ENCODE measurements at regions not wholly inside any gene's neighbourhood (a gene's known extent, or its start where the extent isn't known, plus 50 kb on each side); places are given as distances from the start of the nearest gene placed in this dataset.

DNA sequence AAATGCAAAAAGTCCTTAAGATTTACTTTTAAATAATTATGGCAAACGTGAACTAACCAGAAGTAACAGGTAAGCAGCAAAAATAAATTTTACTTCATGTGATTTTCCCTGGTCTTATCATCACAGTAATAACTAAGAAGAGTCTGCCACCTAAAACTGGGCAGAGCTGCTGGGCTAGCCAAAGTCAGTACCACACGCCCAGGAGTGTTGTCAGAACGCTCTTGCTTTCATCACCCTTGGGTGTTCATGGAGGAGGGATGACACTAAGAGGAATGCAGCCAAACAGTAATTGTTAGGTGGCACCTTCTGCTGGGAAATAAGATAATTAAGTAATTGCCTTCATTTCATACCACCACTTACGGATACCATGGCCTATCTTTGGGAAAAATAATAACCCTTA is 92.0 kb upstream of the NEUROD1 start:
- no peak for TF ChIP-seq POLR2A (IDR thresholded peaks at IDR 0.05)
- TF ChIP-seq, protein P1, sequence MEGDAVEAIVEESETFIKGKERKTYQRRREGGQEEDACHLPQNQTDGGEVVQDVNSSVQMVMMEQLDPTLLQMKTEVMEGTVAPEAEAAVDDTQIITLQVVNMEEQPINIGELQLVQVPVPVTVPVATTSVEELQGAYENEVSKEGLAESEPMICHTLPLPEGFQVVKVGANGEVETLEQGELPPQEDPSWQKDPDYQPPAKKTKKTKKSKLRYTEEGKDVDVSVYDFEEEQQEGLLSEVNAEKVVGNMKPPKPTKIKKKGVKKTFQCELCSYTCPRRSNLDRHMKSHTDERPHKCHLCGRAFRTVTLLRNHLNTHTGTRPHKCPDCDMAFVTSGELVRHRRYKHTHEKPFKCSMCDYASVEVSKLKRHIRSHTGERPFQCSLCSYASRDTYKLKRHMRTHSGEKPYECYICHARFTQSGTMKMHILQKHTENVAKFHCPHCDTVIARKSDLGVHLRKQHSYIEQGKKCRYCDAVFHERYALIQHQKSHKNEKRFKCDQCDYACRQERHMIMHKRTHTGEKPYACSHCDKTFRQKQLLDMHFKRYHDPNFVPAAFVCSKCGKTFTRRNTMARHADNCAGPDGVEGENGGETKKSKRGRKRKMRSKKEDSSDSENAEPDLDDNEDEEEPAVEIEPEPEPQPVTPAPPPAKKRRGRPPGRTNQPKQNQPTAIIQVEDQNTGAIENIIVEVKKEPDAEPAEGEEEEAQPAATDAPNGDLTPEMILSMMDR (IDR thresholded peaks at IDR 0.05): no peak
